A673 (cell line): ENCODE measurements at regions not wholly inside any gene's neighbourhood (a gene's known extent, or its start where the extent isn't known, plus 50 kb on each side); places are given as distances from the start of the nearest gene placed in this dataset.

ENCODE experiments used
- BruUV-seq: library from RNA; stranded (reverse); fragments of 400-500 nt; replicated peaks from 2 replicates; lab custom pipeline; 2021; lab: Mats Ljungman, UMichigan
- CTCF ChIA-PET: fragments of 300-600 bp; sonication (Branson Sonifier 250); formaldehyde crosslinking; loops from one replicate; lab custom pipeline; 2022; ENCODE audit warnings: antibody characterized with exemption; lab: Charles Lee
- POLR2A ChIA-PET: fragments of 300-600 bp; sonication (Branson Sonifier 250); formaldehyde crosslinking; loops from one replicate; lab custom pipeline; 2022; ENCODE audit warnings: antibody characterized with exemption; ENCODE audit not compliant: low non-redundant PET; lab: Charles Lee
- DNase-seq: peaks from one replicate; pipeline ENCODE4 v3.0.0-alpha.2; 2015; ENCODE audit warnings: low spot score
- H3K27ac ChIP-seq: fragments of 200-600 bp; sonication (generic); 2 replicates; pipeline ENCODE4 v1.5.1; 2016; ENCODE audit warnings: mixed run types, low read depth, mild to moderate bottlenecking, mixed read lengths, antibody characterized with exemption, low read length; ENCODE audit not compliant: poor library complexity, severe bottlenecking
- H3K27me3 ChIP-seq: fragments of 200-600 bp; sonication (generic); replicated peaks from 2 replicates; pipeline ENCODE4 v1.6.1; 2017; ENCODE audit warnings: mixed run types, low read depth, mild to moderate bottlenecking, mixed read lengths, antibody characterized with exemption, low read length; ENCODE audit not compliant: insufficient read depth, poor library complexity
- H3K36me3 ChIP-seq: fragments of 200-600 bp; sonication (generic); 2 replicates; pipeline ENCODE4 v1.6.1; 2016; ENCODE audit warnings: mixed run types, mild to moderate bottlenecking, mixed read lengths, antibody characterized with exemption, low read length; ENCODE audit not compliant: insufficient read depth, poor library complexity, severe bottlenecking
- H3K4me1 ChIP-seq: fragments of 200-600 bp; sonication (generic); 2 replicates; pipeline ENCODE4 v1.6.1; 2017; ENCODE audit warnings: mixed run types, mild to moderate bottlenecking, mixed read lengths, antibody characterized with exemption, low read length; ENCODE audit not compliant: insufficient read depth, poor library complexity, severe bottlenecking
- H3K4me3 ChIP-seq: fragments of 200-600 bp; sonication (generic); 2 replicates; pipeline ENCODE4 v1.5.1; 2016; ENCODE audit warnings: low read depth, mixed run types, mild to moderate bottlenecking, mixed read lengths, low read length; ENCODE audit not compliant: poor library complexity, severe bottlenecking
- H3K9me3 ChIP-seq: fragments of 200-600 bp; sonication (generic); 2 replicates; pipeline ENCODE4 v1.6.1; 2016; ENCODE audit warnings: mixed run types, low read depth, mild to moderate bottlenecking, mixed read lengths, antibody characterized with exemption, low read length; ENCODE audit not compliant: poor library complexity, severe bottlenecking
- EZH2 ChIP-seq: fragments of 200-600 bp; sonication (generic); IDR thresholded peaks from 2 replicates; pipeline ENCODE4 v1.6.1; 2017; ENCODE audit warnings: borderline replicate concordance, low read depth, mild to moderate bottlenecking, mixed read lengths, antibody characterized with exemption, low read length; ENCODE audit not compliant: poor library complexity, severe bottlenecking
- intact Hi-C: fragments of 100-400 bp; cut with micrococcal nuclease; formaldehyde crosslinking; loops from one replicate; pipeline ENCODE4 v1.10.0; 2022; ENCODE audit not compliant: unreplicated experiment
- TF ChIP-seq, protein P1 (sequence below): fragments of 300-800, 200-600 bp; sonication (generic); conservative IDR thresholded peaks from 2 replicates; pipeline ENCODE4 v1.5.1; 2017; ENCODE audit warnings: low read depth, mild to moderate bottlenecking, antibody characterized with exemption, low read length, moderate library complexity, mixed read lengths

DNA sequence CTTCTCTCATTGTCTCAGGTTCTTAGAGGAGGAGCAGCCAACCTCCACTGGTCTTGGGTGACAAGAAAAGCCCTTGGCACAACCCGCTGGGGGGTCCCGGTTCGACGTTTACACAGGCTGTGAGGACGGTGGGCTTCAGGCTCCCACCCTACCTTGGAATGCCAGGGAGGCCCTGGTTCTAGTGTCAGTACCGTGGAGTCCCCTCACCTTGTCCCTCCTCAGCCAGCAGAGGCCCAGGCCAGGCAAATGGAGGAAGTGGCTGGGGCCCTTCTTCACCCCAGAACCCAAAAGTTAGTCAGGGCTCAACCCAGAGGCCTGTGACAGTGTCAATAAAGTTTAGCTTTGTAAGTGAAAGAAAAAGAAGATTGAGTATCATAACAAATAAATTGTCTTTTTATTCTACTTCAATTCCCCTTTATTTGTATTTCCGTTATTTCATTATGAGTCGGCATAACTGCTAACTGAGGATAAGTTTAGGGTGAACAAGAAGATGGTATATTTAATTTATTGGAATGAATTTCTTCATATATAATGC lies 62.6 kb upstream of the ZSWIM2 start:
- no peak overlapping the region for H3K4me3 ChIP-seq
- intact Hi-C loops: no loop called here
- TF ChIP-seq EZH2: no peak
- TF ChIP-seq, protein P1, sequence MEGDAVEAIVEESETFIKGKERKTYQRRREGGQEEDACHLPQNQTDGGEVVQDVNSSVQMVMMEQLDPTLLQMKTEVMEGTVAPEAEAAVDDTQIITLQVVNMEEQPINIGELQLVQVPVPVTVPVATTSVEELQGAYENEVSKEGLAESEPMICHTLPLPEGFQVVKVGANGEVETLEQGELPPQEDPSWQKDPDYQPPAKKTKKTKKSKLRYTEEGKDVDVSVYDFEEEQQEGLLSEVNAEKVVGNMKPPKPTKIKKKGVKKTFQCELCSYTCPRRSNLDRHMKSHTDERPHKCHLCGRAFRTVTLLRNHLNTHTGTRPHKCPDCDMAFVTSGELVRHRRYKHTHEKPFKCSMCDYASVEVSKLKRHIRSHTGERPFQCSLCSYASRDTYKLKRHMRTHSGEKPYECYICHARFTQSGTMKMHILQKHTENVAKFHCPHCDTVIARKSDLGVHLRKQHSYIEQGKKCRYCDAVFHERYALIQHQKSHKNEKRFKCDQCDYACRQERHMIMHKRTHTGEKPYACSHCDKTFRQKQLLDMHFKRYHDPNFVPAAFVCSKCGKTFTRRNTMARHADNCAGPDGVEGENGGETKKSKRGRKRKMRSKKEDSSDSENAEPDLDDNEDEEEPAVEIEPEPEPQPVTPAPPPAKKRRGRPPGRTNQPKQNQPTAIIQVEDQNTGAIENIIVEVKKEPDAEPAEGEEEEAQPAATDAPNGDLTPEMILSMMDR: no peak
- DNase-seq: no peak
- ChIA-PET POLR2A (no interaction called here), CTCF (no interaction called here)
- no TSS peak for BruUV-seq
- no peaks in the 10 kb centered on the region for H3K27me3 ChIP-seq
- H3K9me3 ChIP-seq: no peaks in the 10 kb centered on the region
- no peak overlapping the region for H3K27ac ChIP-seq
- H3K36me3 ChIP-seq: no peaks in the 10 kb centered on the region
- no peaks in the 10 kb centered on the region for H3K4me1 ChIP-seq

DNA sequence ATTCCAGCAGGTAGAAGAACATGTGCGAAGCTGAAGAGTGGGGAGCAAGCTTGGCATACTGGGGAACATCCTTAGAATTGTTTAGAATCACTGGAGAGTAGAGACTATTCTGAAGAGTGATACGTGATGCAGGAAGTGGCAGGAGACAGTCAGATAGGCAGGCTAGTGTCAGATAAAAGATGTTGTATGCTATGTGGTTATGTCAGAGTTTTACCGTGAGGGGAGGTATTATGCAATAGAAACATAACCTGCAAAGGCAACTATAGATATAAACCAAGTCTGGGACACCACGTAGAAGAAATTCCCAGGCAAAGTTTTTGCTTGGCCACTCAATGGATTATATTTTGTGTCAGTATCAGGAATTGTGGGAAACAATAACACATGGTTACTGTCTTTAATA lies 62.0 kb upstream of the ZSWIM2 start:
- DNase-seq: no peak
- ChIA-PET CTCF (no interaction called here), POLR2A (no interaction called here)
- intact Hi-C loops: no loop called here
- Histone ChIP-seq H3K4me3 (no peak overlapping the region), H3K27ac (no peak overlapping the region), H3K9me3 (no peaks in the 10 kb centered on the region), H3K27me3 (no peaks in the 10 kb centered on the region), H3K4me1 (peaks cover 2% of the 10 kb centered on the region), H3K36me3 (no peaks in the 10 kb centered on the region)
- TF ChIP-seq, protein P1: no peak
- TF ChIP-seq EZH2: no peak
- BruUV-seq: no TSS peak

DNA sequence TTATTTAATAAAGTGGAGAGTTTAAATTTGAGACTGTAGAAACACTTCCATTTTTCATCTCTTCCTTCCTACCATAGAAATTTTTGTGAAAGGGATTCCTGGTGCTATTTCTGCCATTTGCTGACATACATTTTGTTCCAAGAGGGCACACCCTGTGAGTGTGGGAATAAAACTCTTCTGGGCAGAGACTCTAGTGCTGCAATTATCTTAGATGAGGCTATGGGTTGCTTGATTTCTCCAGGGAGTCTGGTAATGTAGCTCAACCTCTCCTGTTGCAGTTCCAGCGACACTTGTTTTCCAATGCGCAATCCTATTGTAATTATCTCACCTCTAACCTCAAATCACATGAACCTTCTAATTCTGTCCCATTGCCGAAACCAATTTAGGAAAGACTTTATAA lies 60.1 kb upstream of the ZSWIM2 start:
- Histone ChIP-seq H3K4me3 (no peak overlapping the region), H3K9me3 (no peaks in the 10 kb centered on the region), H3K27me3 (no peaks in the 10 kb centered on the region), H3K4me1 (peaks cover 6% of the 10 kb centered on the region), H3K36me3 (no peaks in the 10 kb centered on the region), H3K27ac (no peak overlapping the region)
- no peak for DNase-seq
- TF ChIP-seq, protein P1: no peak
- TF ChIP-seq EZH2: no peak
- BruUV-seq: no TSS peak
- ChIA-PET POLR2A (no interaction called here), CTCF (no interaction called here)
- intact Hi-C loops: no loop called here
